ENCODE measurements at regions not wholly inside any gene's neighbourhood (a gene's known extent, or its start where the extent isn't known, plus 50 kb on each side); places are given as distances from the start of the nearest gene placed in this dataset.

DNA sequence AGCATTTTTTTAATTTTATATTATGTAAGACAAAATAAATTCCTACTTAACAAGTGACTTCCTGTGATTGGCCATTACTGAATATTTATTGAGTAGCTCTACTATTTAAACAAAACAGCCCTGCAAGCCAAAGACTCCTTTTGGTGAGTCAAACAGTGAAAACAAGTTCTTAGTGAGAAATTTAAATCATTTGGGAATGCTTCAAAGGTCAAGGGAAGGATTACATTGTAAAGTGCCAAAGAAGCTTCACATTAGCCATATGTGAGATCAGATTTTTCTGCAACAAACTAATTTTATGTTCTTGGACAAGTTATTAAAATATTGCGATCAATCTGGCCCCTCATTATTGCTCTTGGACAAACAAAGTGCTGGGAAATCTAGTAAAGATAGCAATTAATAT is 795.4 kb upstream of the MGAT4C start:
- no peak for DNase-seq (ENCODE audit: extremely low read depth, insufficient read length)
- Histone ChIP-seq H3K36me3 (ENCODE audit: control insufficient read depth, insufficient read depth, low read length) (no peaks in the 10 kb centered on the region), H3K4me3 (replicated peaks; ENCODE audit: low read depth, low read length) (no peak overlapping the region), H3K27me3 (replicated peaks; ENCODE audit: control insufficient read depth, insufficient read depth, low read length) (no peaks in the 10 kb centered on the region)
- TF ChIP-seq CTCF (IDR thresholded peaks at IDR 0.05; ENCODE audit: insufficient read depth, low read length, poor library complexity, severe bottlenecking) = no peak

DNA sequence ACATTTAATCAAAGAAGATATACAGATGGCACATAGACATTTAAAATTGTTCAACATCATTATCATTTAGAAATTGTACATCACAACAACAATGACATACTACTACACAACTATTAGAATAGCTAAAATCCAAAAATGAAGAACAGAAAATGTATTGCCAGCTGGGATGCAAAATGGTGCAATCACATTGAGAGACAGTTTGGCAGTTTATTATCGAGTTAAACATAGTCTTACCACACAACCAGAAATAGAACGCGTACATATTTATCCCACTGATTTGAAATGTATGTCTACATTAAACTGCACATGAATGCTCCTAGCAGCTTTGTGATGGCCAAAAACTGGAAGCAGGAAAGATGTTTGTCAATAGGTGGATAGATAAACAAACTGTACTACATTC is 791.5 kb upstream of the MGAT4C start:
- Histone ChIP-seq H3K27me3 (replicated peaks; ENCODE audit: control insufficient read depth, insufficient read depth, low read length) (no peaks in the 10 kb centered on the region), H3K4me3 (replicated peaks; ENCODE audit: low read depth, low read length) (no peak overlapping the region), H3K36me3 (ENCODE audit: control insufficient read depth, insufficient read depth, low read length) (no peaks in the 10 kb centered on the region)
- TF ChIP-seq CTCF (IDR thresholded peaks at IDR 0.05; ENCODE audit: insufficient read depth, low read length, poor library complexity, severe bottlenecking) = no peak
- DNase-seq (ENCODE audit: extremely low read depth, insufficient read length) = no peak

- Histone ChIP-seq H3K36me3 (ENCODE audit: control insufficient read depth, insufficient read depth, low read length) (no peaks in the 10 kb centered on the region), H3K4me3 (replicated peaks; ENCODE audit: low read depth, low read length) (no peak overlapping the region), H3K27me3 (replicated peaks; ENCODE audit: control insufficient read depth, insufficient read depth, low read length) (no peaks in the 10 kb centered on the region)
- no peak for TF ChIP-seq CTCF (IDR thresholded peaks at IDR 0.05; ENCODE audit: insufficient read depth, low read length, poor library complexity, severe bottlenecking)
- no peak for DNase-seq (ENCODE audit: extremely low read depth, insufficient read length)
Observed at GRCh38 chr12:87039536-87039935, 783.3 kb upstream of the MGAT4C start.

DNA sequence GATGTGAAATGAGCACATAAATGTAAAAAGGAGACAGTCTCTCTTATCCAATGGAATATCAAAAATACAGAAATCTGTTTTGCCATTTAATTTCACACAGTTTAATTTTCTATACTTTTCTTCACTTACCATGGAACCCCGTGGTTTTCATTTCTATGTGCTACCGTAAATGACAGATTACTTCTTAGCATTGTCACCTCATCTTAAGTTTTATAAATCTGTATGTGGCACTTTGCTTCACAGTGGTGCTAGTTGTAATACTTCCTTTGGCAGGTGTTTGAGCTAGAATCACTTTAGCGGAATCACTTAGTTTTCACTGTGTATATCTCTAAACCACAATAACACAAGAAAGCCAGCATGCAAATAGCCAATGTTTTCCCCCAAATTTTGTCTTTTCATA is 781.9 kb upstream of the MGAT4C start:
- H3K27me3 ChIP-seq (replicated peaks; ENCODE audit: control insufficient read depth, insufficient read depth, low read length) = no peaks in the 10 kb centered on the region
- TF ChIP-seq CTCF (IDR thresholded peaks at IDR 0.05; ENCODE audit: insufficient read depth, low read length, poor library complexity, severe bottlenecking) = no peak
- H3K4me3 ChIP-seq (replicated peaks; ENCODE audit: low read depth, low read length) = no peak overlapping the region
- DNase-seq (ENCODE audit: extremely low read depth, insufficient read length) = no peak
- no peaks in the 10 kb centered on the region for H3K36me3 ChIP-seq (ENCODE audit: control insufficient read depth, insufficient read depth, low read length)

DNA sequence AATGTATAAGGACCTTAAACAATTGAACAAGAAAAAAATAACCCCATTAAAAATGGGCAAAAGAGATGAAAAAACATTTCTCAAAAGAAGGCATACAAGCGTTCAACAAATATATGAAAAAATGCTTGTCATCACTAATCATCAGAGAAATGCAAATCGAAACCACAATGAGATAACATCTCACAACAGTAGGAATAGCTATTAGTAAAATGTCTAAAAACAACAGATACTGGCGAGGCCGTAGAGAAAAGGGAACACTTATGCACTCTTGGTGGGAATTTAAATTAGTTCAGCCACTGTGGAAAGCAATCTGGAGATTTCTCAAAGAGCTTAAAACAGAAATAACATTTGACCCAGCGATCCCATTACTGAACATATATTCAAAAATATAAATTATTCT is 769.8 kb upstream of the MGAT4C start:
- no peaks in the 10 kb centered on the region for H3K27me3 ChIP-seq (replicated peaks; ENCODE audit: control insufficient read depth, insufficient read depth, low read length)
- no peak overlapping the region for H3K4me3 ChIP-seq (replicated peaks; ENCODE audit: low read depth, low read length)
- no peak for TF ChIP-seq CTCF (IDR thresholded peaks at IDR 0.05; ENCODE audit: insufficient read depth, low read length, poor library complexity, severe bottlenecking)
- no peaks in the 10 kb centered on the region for H3K36me3 ChIP-seq (ENCODE audit: control insufficient read depth, insufficient read depth, low read length)
- DNase-seq (ENCODE audit: extremely low read depth, insufficient read length) = no peak

GRCh38 chr12:87021400-87021799 is 765.2 kb upstream of the MGAT4C start:
- no peak for TF ChIP-seq CTCF (IDR thresholded peaks at IDR 0.05; ENCODE audit: insufficient read depth, low read length, poor library complexity, severe bottlenecking)

More at GRCh38 chr12:87021400-87021799, 765.2 kb upstream of the MGAT4C start:
- Histone ChIP-seq H3K27me3 (replicated peaks; ENCODE audit: control insufficient read depth, insufficient read depth, low read length) (no peaks in the 10 kb centered on the region), H3K4me3 (replicated peaks; ENCODE audit: low read depth, low read length) (no peak overlapping the region), H3K36me3 (ENCODE audit: control insufficient read depth, insufficient read depth, low read length) (no peaks in the 10 kb centered on the region)
- DNase-seq (ENCODE audit: extremely low read depth, insufficient read length) = no peak
